ENCODE measurements at regions not wholly inside any gene's neighbourhood (a gene's known extent, or its start where the extent isn't known, plus 50 kb on each side); places are given as distances from the start of the nearest gene placed in this dataset.

DNA sequence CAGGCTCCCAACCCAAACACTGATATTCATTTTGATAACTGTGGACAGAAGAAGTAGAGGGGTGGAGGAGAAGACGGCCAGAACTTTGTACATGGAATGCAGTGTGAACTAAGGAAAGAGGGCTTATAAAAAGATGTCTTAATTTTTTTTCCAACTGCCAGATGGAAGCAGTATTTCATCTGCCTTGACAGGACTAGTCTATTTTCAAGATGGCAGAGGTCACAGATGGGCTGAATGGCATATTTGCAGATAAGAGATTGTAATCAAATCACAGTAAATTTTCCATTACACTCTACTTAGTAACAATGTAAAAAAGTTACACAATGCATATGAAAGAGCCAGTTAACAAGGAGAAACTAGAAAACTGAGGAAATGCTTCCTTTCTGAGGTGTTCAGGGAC lies 246.8 kb upstream of the FMN2 start:
- Histone ChIP-seq H3K79me2 (ENCODE audit: control insufficient read depth, insufficient read depth, low read length) (no peaks in the 10 kb centered on the region), H3K4me3 (replicated peaks in 1 of 4; ENCODE audit: control extremely low read depth in 1 of 4, insufficient read depth in 1 of 4, low read depth in 3 of 4, low read length in 4 of 4) (no peak overlapping the region), H3K4me1 (ENCODE audit: control insufficient read depth, extremely low read depth, insufficient read depth, low read length) (no peaks in the 10 kb centered on the region), H3K9me3 (ENCODE audit: control insufficient read depth, insufficient read depth, low read depth, low read length) (no peaks in the 10 kb centered on the region), H3K9ac (ENCODE audit: insufficient read depth, low read length) (no peak overlapping the region), H3K4me2 (ENCODE audit: extremely low read depth, insufficient read depth, low read length) (no peak overlapping the region), H4K20me1 (ENCODE audit: control insufficient read depth, extremely low read depth, insufficient read depth, low read length) (no peaks in the 10 kb centered on the region), H2AFZ (ENCODE audit: low read length) (no peak overlapping the region), H3K36me3 (ENCODE audit: control insufficient read depth, insufficient read depth, low read length) (no peaks in the 10 kb centered on the region), H3K27ac (ENCODE audit: insufficient read depth, low read length) (no peak overlapping the region), H3K27me3 (ENCODE audit: control insufficient read depth, insufficient read depth, low read length) (no peaks in the 10 kb centered on the region)
- no peak for DNase-seq (ENCODE audit: low read depth in 2 of 2)
- TF ChIP-seq EZH2 (IDR thresholded peaks at IDR 0.05; ENCODE audit: low read length, missing control alignments) = no peak
- TF ChIP-seq, protein P1, sequence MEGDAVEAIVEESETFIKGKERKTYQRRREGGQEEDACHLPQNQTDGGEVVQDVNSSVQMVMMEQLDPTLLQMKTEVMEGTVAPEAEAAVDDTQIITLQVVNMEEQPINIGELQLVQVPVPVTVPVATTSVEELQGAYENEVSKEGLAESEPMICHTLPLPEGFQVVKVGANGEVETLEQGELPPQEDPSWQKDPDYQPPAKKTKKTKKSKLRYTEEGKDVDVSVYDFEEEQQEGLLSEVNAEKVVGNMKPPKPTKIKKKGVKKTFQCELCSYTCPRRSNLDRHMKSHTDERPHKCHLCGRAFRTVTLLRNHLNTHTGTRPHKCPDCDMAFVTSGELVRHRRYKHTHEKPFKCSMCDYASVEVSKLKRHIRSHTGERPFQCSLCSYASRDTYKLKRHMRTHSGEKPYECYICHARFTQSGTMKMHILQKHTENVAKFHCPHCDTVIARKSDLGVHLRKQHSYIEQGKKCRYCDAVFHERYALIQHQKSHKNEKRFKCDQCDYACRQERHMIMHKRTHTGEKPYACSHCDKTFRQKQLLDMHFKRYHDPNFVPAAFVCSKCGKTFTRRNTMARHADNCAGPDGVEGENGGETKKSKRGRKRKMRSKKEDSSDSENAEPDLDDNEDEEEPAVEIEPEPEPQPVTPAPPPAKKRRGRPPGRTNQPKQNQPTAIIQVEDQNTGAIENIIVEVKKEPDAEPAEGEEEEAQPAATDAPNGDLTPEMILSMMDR (conservative IDR thresholded peaks at IDR 0.05 in 1 of 2, IDR thresholded peaks at IDR 0.05 in 1 of 2; ENCODE audit: low read depth in 1 of 2, low read length in 2 of 2) = no peak

DNA sequence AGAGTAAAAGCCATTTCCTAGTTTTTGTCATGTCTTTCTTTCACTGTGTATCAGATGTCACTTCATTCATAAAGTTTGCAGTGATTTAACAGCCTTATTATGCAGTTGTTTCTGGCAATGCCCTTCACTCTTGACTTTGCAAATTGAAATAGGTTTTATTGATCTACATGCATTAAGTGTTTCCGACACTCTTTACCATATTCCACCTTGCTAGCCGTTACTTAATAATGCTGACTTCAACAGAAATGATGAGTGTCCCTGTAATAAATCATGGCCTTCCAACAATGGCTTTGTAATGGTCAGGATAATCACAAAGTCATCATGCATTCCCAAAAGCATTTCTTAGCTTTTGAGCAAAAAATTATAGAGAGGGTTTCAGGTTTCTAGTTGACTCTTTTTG lies 236.8 kb upstream of the FMN2 start:
- H3K79me2 ChIP-seq (ENCODE audit: control insufficient read depth, insufficient read depth, low read length) = no peaks in the 10 kb centered on the region
- no peaks in the 10 kb centered on the region for H3K27me3 ChIP-seq (ENCODE audit: control insufficient read depth, insufficient read depth, low read length)
- no peak for DNase-seq (ENCODE audit: low read depth in 2 of 2)
- no peak overlapping the region for H2AFZ ChIP-seq (ENCODE audit: low read length)
- H3K9me3 ChIP-seq (ENCODE audit: control insufficient read depth, insufficient read depth, low read depth, low read length) = no peaks in the 10 kb centered on the region
- no peak overlapping the region for H3K4me3 ChIP-seq (replicated peaks in 1 of 4; ENCODE audit: control extremely low read depth in 1 of 4, insufficient read depth in 1 of 4, low read depth in 3 of 4, low read length in 4 of 4)
- no peaks in the 10 kb centered on the region for H3K36me3 ChIP-seq (ENCODE audit: control insufficient read depth, insufficient read depth, low read length)
- H3K4me2 ChIP-seq (ENCODE audit: extremely low read depth, insufficient read depth, low read length) = no peak overlapping the region
- H3K27ac ChIP-seq (ENCODE audit: insufficient read depth, low read length) = no peak overlapping the region
- no peaks in the 10 kb centered on the region for H3K4me1 ChIP-seq (ENCODE audit: control insufficient read depth, extremely low read depth, insufficient read depth, low read length)
- H3K9ac ChIP-seq (ENCODE audit: insufficient read depth, low read length) = no peak overlapping the region
- H4K20me1 ChIP-seq (ENCODE audit: control insufficient read depth, extremely low read depth, insufficient read depth, low read length) = no peaks in the 10 kb centered on the region
- TF ChIP-seq EZH2 (IDR thresholded peaks at IDR 0.05; ENCODE audit: low read length, missing control alignments) = no peak
- TF ChIP-seq, protein P1 (conservative IDR thresholded peaks at IDR 0.05 in 1 of 2, IDR thresholded peaks at IDR 0.05 in 1 of 2; ENCODE audit: low read depth in 1 of 2, low read length in 2 of 2) = no peak

DNA sequence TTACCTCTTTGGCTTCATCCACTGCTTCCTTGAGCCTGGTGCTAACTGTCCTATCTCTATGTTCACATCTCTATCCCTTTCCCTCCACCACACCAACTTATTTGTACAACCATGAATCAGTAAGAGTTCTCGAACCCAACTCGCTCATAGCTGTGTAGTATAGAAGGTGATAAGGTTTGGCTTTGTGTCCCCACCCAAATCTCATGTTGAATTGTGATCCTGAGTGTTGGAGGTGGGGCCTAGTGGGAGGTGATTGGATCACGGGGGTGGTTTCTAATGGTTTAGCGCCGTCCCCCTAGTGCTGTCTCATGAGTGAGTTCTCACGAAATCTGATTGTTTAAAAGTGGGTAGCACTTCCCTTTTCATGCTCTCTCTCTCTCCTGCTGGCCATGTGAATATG lies 235.6 kb upstream of the FMN2 start:
- Histone ChIP-seq H3K4me2 (ENCODE audit: extremely low read depth, insufficient read depth, low read length) (no peak overlapping the region), H3K9ac (ENCODE audit: insufficient read depth, low read length) (no peak overlapping the region), H3K79me2 (ENCODE audit: control insufficient read depth, insufficient read depth, low read length) (no peaks in the 10 kb centered on the region), H3K27ac (ENCODE audit: insufficient read depth, low read length) (no peak overlapping the region), H2AFZ (ENCODE audit: low read length) (no peak overlapping the region), H3K27me3 (ENCODE audit: control insufficient read depth, insufficient read depth, low read length) (no peaks in the 10 kb centered on the region), H3K9me3 (ENCODE audit: control insufficient read depth, insufficient read depth, low read depth, low read length) (no peaks in the 10 kb centered on the region), H3K4me3 (replicated peaks in 1 of 4; ENCODE audit: control extremely low read depth in 1 of 4, insufficient read depth in 1 of 4, low read depth in 3 of 4, low read length in 4 of 4) (no peak overlapping the region), H4K20me1 (ENCODE audit: control insufficient read depth, extremely low read depth, insufficient read depth, low read length) (no peaks in the 10 kb centered on the region), H3K4me1 (ENCODE audit: control insufficient read depth, extremely low read depth, insufficient read depth, low read length) (no peaks in the 10 kb centered on the region), H3K36me3 (ENCODE audit: control insufficient read depth, insufficient read depth, low read length) (no peaks in the 10 kb centered on the region)
- DNase-seq (ENCODE audit: low read depth in 2 of 2) = no peak
- TF ChIP-seq, protein P1 (conservative IDR thresholded peaks at IDR 0.05 in 1 of 2, IDR thresholded peaks at IDR 0.05 in 1 of 2; ENCODE audit: low read depth in 1 of 2, low read length in 2 of 2) = no peak
- TF ChIP-seq EZH2 (IDR thresholded peaks at IDR 0.05; ENCODE audit: low read length, missing control alignments) = no peak
